GM12878 (cell line): ENCODE measurements at regions not wholly inside any gene's neighbourhood (a gene's known extent, or its start where the extent isn't known, plus 50 kb on each side); places are given as distances from the start of the nearest gene placed in this dataset.

Experiments used
- ATAC-seq: fragments of 200-7000 bp; cut with Tn5 transposase; 3 replicates; pipeline ENCODE4 v1.9.1; 2020; ENCODE audit warnings: mild to moderate bottlenecking, moderate library complexity
- BruUV-seq: library from RNA; stranded (reverse); fragments of 400-500 nt; replicated peaks from 2 replicates; lab custom pipeline; 2021; lab: Mats Ljungman, UMichigan
- CTCF ChIA-PET: fragments of 300-600 bp; sonication (Branson Sonifier 250); formaldehyde crosslinking; extraction: SDS; loops from one replicate; lab custom pipeline; 2021; ENCODE audit warnings: inconsistent platforms; lab: Yijun Ruan, JAX
- POLR2A ChIA-PET: fragments of 350-600 bp; formaldehyde crosslinking; extraction: SDS; loops from one replicate; lab custom pipeline; 2021; ENCODE audit warnings: inconsistent platforms; lab: Charles Lee
- RAD21 ChIA-PET: fragments of 300-600 bp; sonication (Branson Sonifier 250); formaldehyde crosslinking; loops from one replicate; lab custom pipeline; 2023; ENCODE audit warnings: antibody characterized with exemption; ENCODE audit not compliant: unreplicated experiment; lab: Charles Lee
- SMC1A ChIA-PET: fragments of 300-600 bp; sonication (Branson Sonifier 250); formaldehyde crosslinking; loops from one replicate; lab custom pipeline; 2023; ENCODE audit not compliant: unreplicated experiment, uncharacterized antibody; lab: Charles Lee
- DNase-seq: peaks from one replicate; pipeline ENCODE4 v3.0.0-alpha.2; 2011; ENCODE audit warnings: low read depth, low spot score
- FAIRE-seq: peaks from 3 replicates; lab custom pipeline; 2011; peaks lifted over from hg19 to GRCh38; lab: Jason Lieb, UNC
- H2AFZ ChIP-seq: 2 replicates; pipeline ENCODE4 v1.6.0; 2011; ENCODE audit warnings: low read depth, low read length, control low read depth; ENCODE audit not compliant: control insufficient read depth
- H3K27ac ChIP-seq: 2 replicates; pipeline ENCODE4 v1.5.1; 2011; ENCODE audit warnings: control low read depth; ENCODE audit not compliant: control insufficient read depth, insufficient read depth
- H3K27me3 ChIP-seq, 2 experiments: replicated peaks in 1 of 2; 2 replicates each; pipeline versions ENCODE4 v1.6.0 to v1.6.1; 2011; ENCODE audit warnings: low read length in 1 of 2; ENCODE audit not compliant: control insufficient read depth in 2 of 2, insufficient read depth in 2 of 2
- H3K36me3 ChIP-seq, 2 experiments: 2 replicates each; pipeline ENCODE4 v1.5.1; 2011; ENCODE audit warnings: low read length in 1 of 2; ENCODE audit not compliant: control insufficient read depth in 2 of 2, insufficient read depth in 2 of 2
- H3K4me1 ChIP-seq: 2 replicates; pipeline ENCODE4 v1.6.1; 2011; ENCODE audit warnings: mild to moderate bottlenecking, low read length, moderate library complexity, mixed read lengths; ENCODE audit not compliant: control insufficient read depth, insufficient read depth
- H3K4me2 ChIP-seq: 2 replicates; pipeline ENCODE4 v1.6.0; 2011; ENCODE audit warnings: control low read depth; ENCODE audit not compliant: control insufficient read depth, insufficient read depth
- H3K4me3 ChIP-seq: fragments of 200-600 bp; sonication (generic); 2 replicates; pipeline ENCODE4 v1.5.1; 2016
- H3K79me2 ChIP-seq: 2 replicates; pipeline ENCODE4 v1.6.0; 2011; ENCODE audit warnings: low read length; ENCODE audit not compliant: control insufficient read depth, insufficient read depth
- H3K9ac ChIP-seq: 2 replicates; pipeline ENCODE4 v1.8.0; 2011; ENCODE audit warnings: low read length, control low read depth, mixed read lengths; ENCODE audit not compliant: control insufficient read depth, insufficient read depth
- H3K9me3 ChIP-seq: replicated peaks from 3 replicates; pipeline ENCODE4 v1.5.1; 2011; ENCODE audit warnings: mild to moderate bottlenecking, low read length; ENCODE audit not compliant: control insufficient read depth, insufficient read depth
- H4K20me1 ChIP-seq: 2 replicates; pipeline ENCODE4 v1.6.0; 2011; ENCODE audit not compliant: control insufficient read depth, insufficient read depth
- BHLHE40 ChIP-seq, 2 experiments: fragments of 450-650 bp in 1 of 2; IDR thresholded peaks; 2 replicates each; pipeline ENCODE4 v1.6.1; 2011 to 2017; ENCODE audit warnings: low read depth in 2 of 2, borderline replicate concordance in 1 of 2, improper control_type of control experiment in 1 of 2, low read length in 1 of 2, mild to moderate bottlenecking in 1 of 2
- BMI1 ChIP-seq: fragments of 450-650 bp; IDR thresholded peaks from 2 replicates; pipeline ENCODE4 v1.6.1; 2016; ENCODE audit warnings: mild to moderate bottlenecking, moderate library complexity, borderline replicate concordance
- EP300 ChIP-seq, 2 experiments: fragments of 150-350 bp in 1 of 2; IDR thresholded peaks; 2 replicates each; pipeline ENCODE4 v1.6.1; 2011 to 2012; ENCODE audit warnings: low read depth in 2 of 2, low read length in 2 of 2, borderline replicate concordance in 1 of 2, improper control_type of control experiment in 1 of 2, inconsistent platforms in 1 of 2; ENCODE audit not compliant: control insufficient read depth in 1 of 2
- FOS ChIP-seq: IDR thresholded peaks from 3 replicates; pipeline ENCODE4 v1.6.1; 2011; ENCODE audit warnings: borderline replicate concordance; ENCODE audit not compliant: insufficient read length; ENCODE audit errors: extremely low read depth
- HDAC2 ChIP-seq: fragments of 200-600 bp; sonication (generic); IDR thresholded peaks from 2 replicates; pipeline ENCODE4 v1.6.1; 2017
- KLF5 ChIP-seq: fragments of 450-650 bp; IDR thresholded peaks from 2 replicates; pipeline ENCODE4 v1.6.1; 2014; ENCODE audit warnings: mild to moderate bottlenecking; ENCODE audit not compliant: partially characterized antibody
- MYC ChIP-seq: IDR thresholded peaks from 2 replicates; pipeline ENCODE4 v1.6.1; 2011; ENCODE audit warnings: mild to moderate bottlenecking, low read length, moderate library complexity, inconsistent platforms; ENCODE audit not compliant: insufficient read depth, insufficient replicate concordance, insufficient read length, severe bottlenecking
- NFYB ChIP-seq: IDR thresholded peaks from 2 replicates; pipeline ENCODE4 v1.6.1; 2011; ENCODE audit warnings: low read depth, mild to moderate bottlenecking, low read length, improper control_type of control experiment, moderate library complexity; ENCODE audit not compliant: insufficient read depth
- POU2F2 ChIP-seq: IDR thresholded peaks from 3 replicates; pipeline ENCODE4 v1.6.1; 2011; ENCODE audit warnings: low read depth, mild to moderate bottlenecking, low read length, borderline replicate concordance
- RBBP5 ChIP-seq: fragments of 200-600 bp; sonication (generic); conservative IDR thresholded peaks from 2 replicates; pipeline ENCODE4 v1.6.1; 2016
- YBX1 ChIP-seq: fragments of 450-650 bp; IDR thresholded peaks from 2 replicates; pipeline ENCODE4 v1.6.1; 2016; ENCODE audit warnings: antibody characterized with exemption
- ZBED1 ChIP-seq: IDR thresholded peaks from 2 replicates; pipeline ENCODE4 v1.6.1; 2016; ENCODE audit warnings: borderline replicate concordance
- WGBS: methylation state at CpG from one replicate; pipeline ENCODE4 v1.1.6; 2016; ENCODE audit warnings: low lambda C conversion rate; ENCODE audit not compliant: insufficient replicate concordance, insufficient coverage; ENCODE audit errors: missing lambda C conversion rate; 5-methylcytosine and 5-hydroxymethylcytosine counted together
- in situ Hi-C: fragments of 300-500 bp; cut with MboI; formaldehyde crosslinking; loops from 9 replicates; pipeline ENCODE4 v1.14.3; 2018; ENCODE audit warnings: mixed read lengths
- intact Hi-C: fragments of 100-400 bp; cut with micrococcal nuclease; formaldehyde crosslinking; loops from one replicate; pipeline ENCODE4 v1.14.2; 2022; ENCODE audit not compliant: unreplicated experiment
- TF ChIP-seq, protein P1 (sequence below): IDR thresholded peaks from 2 replicates; pipeline ENCODE4 v1.6.1; 2012; ENCODE audit warnings: improper control_type of control experiment, low read depth, low read length; ENCODE audit not compliant: insufficient replicate concordance
- TF ChIP-seq, protein P2 (sequence below): fragments of 450-650 bp; IDR thresholded peaks from 2 replicates; pipeline ENCODE4 v1.6.1; 2017; ENCODE audit warnings: mild to moderate bottlenecking

DNA sequence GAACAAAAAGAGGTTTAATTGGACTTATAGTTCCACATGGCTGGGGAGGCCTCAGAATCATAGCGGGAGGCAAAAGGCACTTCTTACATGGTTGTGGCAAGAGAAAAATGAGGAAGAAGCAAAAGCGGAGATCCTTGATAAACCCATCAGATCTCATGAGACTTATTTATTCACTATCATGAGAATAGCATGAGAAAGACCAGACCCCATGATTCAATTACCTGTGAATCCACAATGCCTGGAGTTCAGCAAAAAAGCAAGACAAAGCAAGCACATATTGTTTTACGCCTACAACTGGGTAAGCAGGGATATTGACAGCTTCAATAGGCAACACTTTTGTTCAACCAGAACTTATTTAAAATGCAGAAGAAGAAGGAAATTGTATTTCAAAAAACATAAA lies 218.2 kb downstream of the RPL10L start (continued):
- TF ChIP-seq EP300 (IDR thresholded peaks at IDR 0.05; ENCODE audit: borderline replicate concordance in 1 of 2, control insufficient read depth in 1 of 2, low read depth in 2 of 2, low read length in 2 of 2) (no peak), BMI1 (no peak), YBX1 (no peak)
- TF ChIP-seq, protein P1, sequence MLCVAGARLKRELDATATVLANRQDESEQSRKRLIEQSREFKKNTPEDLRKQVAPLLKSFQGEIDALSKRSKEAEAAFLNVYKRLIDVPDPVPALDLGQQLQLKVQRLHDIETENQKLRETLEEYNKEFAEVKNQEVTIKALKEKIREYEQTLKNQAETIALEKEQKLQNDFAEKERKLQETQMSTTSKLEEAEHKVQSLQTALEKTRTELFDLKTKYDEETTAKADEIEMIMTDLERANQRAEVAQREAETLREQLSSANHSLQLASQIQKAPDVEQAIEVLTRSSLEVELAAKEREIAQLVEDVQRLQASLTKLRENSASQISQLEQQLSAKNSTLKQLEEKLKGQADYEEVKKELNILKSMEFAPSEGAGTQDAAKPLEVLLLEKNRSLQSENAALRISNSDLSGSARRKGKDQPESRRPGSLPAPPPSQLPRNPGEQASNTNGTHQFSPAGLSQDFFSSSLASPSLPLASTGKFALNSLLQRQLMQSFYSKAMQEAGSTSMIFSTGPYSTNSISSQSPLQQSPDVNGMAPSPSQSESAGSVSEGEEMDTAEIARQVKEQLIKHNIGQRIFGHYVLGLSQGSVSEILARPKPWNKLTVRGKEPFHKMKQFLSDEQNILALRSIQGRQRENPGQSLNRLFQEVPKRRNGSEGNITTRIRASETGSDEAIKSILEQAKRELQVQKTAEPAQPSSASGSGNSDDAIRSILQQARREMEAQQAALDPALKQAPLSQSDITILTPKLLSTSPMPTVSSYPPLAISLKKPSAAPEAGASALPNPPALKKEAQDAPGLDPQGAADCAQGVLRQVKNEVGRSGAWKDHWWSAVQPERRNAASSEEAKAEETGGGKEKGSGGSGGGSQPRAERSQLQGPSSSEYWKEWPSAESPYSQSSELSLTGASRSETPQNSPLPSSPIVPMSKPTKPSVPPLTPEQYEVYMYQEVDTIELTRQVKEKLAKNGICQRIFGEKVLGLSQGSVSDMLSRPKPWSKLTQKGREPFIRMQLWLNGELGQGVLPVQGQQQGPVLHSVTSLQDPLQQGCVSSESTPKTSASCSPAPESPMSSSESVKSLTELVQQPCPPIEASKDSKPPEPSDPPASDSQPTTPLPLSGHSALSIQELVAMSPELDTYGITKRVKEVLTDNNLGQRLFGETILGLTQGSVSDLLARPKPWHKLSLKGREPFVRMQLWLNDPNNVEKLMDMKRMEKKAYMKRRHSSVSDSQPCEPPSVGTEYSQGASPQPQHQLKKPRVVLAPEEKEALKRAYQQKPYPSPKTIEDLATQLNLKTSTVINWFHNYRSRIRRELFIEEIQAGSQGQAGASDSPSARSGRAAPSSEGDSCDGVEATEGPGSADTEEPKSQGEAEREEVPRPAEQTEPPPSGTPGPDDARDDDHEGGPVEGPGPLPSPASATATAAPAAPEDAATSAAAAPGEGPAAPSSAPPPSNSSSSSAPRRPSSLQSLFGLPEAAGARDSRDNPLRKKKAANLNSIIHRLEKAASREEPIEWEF: no peak

DNA sequence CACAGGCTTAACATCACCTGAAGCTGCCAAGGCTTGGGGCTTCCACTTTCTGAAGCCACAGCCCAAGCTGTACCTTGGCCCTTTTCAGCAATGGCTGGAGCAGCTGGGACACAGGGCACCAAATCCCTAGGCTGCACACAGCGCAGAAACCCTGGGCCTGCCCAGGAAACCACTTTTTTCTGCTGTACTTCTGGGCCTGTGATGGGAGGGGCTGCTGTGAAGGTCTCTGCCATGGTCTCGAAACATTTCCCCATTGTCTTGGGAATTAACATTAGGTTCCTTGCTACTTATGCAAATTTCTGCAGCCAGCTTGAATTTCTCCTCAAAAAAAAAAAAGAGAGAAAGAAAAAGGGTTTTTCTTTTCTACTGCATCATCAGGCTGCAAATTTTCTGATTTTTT lies 219.1 kb downstream of the RPL10L start:
- intact Hi-C loops: no loop called here
- POLR2A ChIA-PET: no interaction called here
- no TSS peak for BruUV-seq

More for the DNA sequence above, 219.1 kb downstream of the RPL10L start:
- H3K27me3 ChIP-seq: no peaks in the 10 kb centered on the region
- H3K79me2 ChIP-seq: no peaks in the 10 kb centered on the region
- ChIA-PET RAD21 (no interaction called here), CTCF (no interaction called here), SMC1A (no interaction called here)
- in situ Hi-C loops: no loop called here
- DNase-seq (no peak), ATAC-seq (no peak), FAIRE-seq (no peak)
- TF ChIP-seq BHLHE40 (IDR thresholded peaks at IDR 0.05; ENCODE audit: borderline replicate concordance in 1 of 2, low read depth in 2 of 2, low read length in 1 of 2) (no peak), NFYB (no peak), FOS (no peak), KLF5 (no peak), ZBED1 (no peak), RBBP5 (no peak), MYC (no peak), POU2F2 (no peak), HDAC2 (no peak)
- TF ChIP-seq, protein P2, sequence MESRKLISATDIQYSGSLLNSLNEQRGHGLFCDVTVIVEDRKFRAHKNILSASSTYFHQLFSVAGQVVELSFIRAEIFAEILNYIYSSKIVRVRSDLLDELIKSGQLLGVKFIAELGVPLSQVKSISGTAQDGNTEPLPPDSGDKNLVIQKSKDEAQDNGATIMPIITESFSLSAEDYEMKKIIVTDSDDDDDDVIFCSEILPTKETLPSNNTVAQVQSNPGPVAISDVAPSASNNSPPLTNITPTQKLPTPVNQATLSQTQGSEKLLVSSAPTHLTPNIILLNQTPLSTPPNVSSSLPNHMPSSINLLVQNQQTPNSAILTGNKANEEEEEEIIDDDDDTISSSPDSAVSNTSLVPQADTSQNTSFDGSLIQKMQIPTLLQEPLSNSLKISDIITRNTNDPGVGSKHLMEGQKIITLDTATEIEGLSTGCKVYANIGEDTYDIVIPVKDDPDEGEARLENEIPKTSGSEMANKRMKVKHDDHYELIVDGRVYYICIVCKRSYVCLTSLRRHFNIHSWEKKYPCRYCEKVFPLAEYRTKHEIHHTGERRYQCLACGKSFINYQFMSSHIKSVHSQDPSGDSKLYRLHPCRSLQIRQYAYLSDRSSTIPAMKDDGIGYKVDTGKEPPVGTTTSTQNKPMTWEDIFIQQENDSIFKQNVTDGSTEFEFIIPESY: no peak
- no peaks in the 10 kb centered on the region for H3K36me3 ChIP-seq
- no peaks in the 10 kb centered on the region for H4K20me1 ChIP-seq
- H2AFZ ChIP-seq: no peak overlapping the region
- H3K4me1 ChIP-seq: no peaks in the 10 kb centered on the region
- no peaks in the 10 kb centered on the region for H3K9me3 ChIP-seq
- no peak overlapping the region for H3K4me2 ChIP-seq
- no peak overlapping the region for H3K9ac ChIP-seq
- WGBS: 0% methylated on average over 2 of the region's 2 CpGs
- no peak overlapping the region for H3K27ac ChIP-seq
- no peak overlapping the region for H3K4me3 ChIP-seq
